Lung (tissue), 11 donors: ENCODE measurements at regions not wholly inside any gene's neighbourhood (a gene's known extent, or its start where the extent isn't known, plus 50 kb on each side); places are given as distances from the start of the nearest gene placed in this dataset.
A peak's percentile ranks its signal among the peaks of the same experiment; 100 is the strongest.

ENCODE experiments used
- ATAC-seq: fragments of 200-7000 bp; cut with Tn5 transposase; one replicate; pipeline ENCODE4 v1.9.1; 2020; ENCODE audit warnings: moderate number of reproducible peaks; ENCODE audit not compliant: insufficient read depth, low FRiP score
- DNase-seq, 3 donors: peaks; one replicate each; pipeline ENCODE4 v3.0.0-alpha.2; 2013 to 2017
- H3K27ac ChIP-seq, 2 donors: one replicate each; pipeline ENCODE4 v1.5.1; 2013; ENCODE audit warnings: mild to moderate bottlenecking in 2 of 2, moderate library complexity in 2 of 2, control low read depth in 1 of 2, inconsistent platforms in 1 of 2, low read depth in 1 of 2, low read length in 1 of 2
- H3K27me3 ChIP-seq, 3 donors: one replicate each; pipeline ENCODE4 v1.5.1; 2013; ENCODE audit warnings: low read length in 2 of 3; ENCODE audit not compliant: control insufficient read depth in 3 of 3, insufficient read depth in 3 of 3
- H3K36me3 ChIP-seq, 4 donors: one replicate each; pipeline ENCODE4 v1.5.1; 2013; ENCODE audit warnings: low read length in 4 of 4, mild to moderate bottlenecking in 1 of 4, moderate library complexity in 1 of 4; ENCODE audit not compliant: control insufficient read depth in 4 of 4, insufficient read depth in 4 of 4
- H3K4me1 ChIP-seq, 5 donors: one replicate each; pipeline ENCODE4 v1.5.1; 2013; ENCODE audit warnings: low read length in 5 of 5, mild to moderate bottlenecking in 2 of 5, moderate library complexity in 1 of 5; ENCODE audit not compliant: control insufficient read depth in 5 of 5, insufficient read depth in 5 of 5
- H3K4me3 ChIP-seq: one replicate; pipeline ENCODE4 v1.5.1; 2013; ENCODE audit warnings: mild to moderate bottlenecking, control low read depth, moderate library complexity
- H3K9ac ChIP-seq, 2 donors: one replicate each; pipeline ENCODE4 v1.5.1; 2013; ENCODE audit warnings: low read length in 2 of 2, control low read depth in 1 of 2; ENCODE audit not compliant: insufficient read depth in 1 of 2
- H3K9me3 ChIP-seq, 4 donors: one replicate each; pipeline ENCODE4 v1.5.1; 2013; ENCODE audit warnings: low read length in 3 of 4, mild to moderate bottlenecking in 1 of 4, moderate library complexity in 1 of 4; ENCODE audit not compliant: control insufficient read depth in 4 of 4, insufficient read depth in 3 of 4
- CTCF ChIP-seq: IDR thresholded peaks from 2 replicates; pipeline ENCODE4 v1.5.1; 2012; ENCODE audit warnings: mild to moderate bottlenecking; ENCODE audit errors: control extremely low read depth, extremely low read depth
- WGBS, 2 donors: extraction: QIAGEN DNeasy Blood & Tissue Kit; methylation state at CpG; one replicate each; pipeline ENCODE4 v1.1.7; 2013; 5-methylcytosine and 5-hydroxymethylcytosine counted together
- donor health status: control.
- donor health status: control.
- donor health status: Bipolar disorder and iron deficiency.
- donor health status: healthy.
- donor health status: DM: yes; HTN: yes; CAD: no.

DNA sequence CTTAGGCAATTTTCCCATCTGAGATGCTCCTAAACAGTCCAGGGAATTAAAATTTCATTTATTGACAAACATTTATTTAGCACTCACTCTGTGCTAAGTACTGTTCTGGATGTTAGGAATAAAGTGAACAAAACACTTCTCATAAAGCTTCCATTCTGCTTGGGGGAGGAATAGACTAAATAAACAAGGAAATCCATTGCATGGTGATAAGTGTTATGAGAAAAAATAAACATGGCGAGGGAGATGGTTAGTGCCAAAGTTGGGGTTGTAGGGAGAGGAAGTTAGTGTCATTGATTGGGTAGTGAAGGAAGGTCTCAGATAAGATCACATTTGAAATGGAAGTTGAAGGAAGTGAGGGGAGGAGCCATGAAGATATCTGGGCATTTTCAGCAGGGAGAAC lies 72.2 kb upstream of the CES5A start:
- no peak overlapping the region for H3K9ac ChIP-seq
- H3K9me3 ChIP-seq: peaks cover 0 to 2% (median 0%) of the 10 kb centered on the region in 4 donors
- no peak for TF ChIP-seq CTCF
- WGBS, 2 donors: 44 to 49% methylated on average over 1 of the region's 1 CpG
- H3K4me3 ChIP-seq: no peak overlapping the region
- H3K4me1 ChIP-seq: peaks cover 0 to 38% (median 14%) of the 10 kb centered on the region in 5 donors
- H3K27me3 ChIP-seq: no peaks in the 10 kb centered on the region
- H3K36me3 ChIP-seq: no peaks in the 10 kb centered on the region
- peak in 2 of 3 donors; percentile 90 to 92 for DNase-seq
- no peak overlapping the region for H3K27ac ChIP-seq
- no peak for ATAC-seq

- WGBS, 2 donors: 39 to 42% methylated on average over 8 of the region's 8 CpGs
- Histone ChIP-seq H3K27me3 (no peaks in the 10 kb centered on the region), H3K4me1 (peaks cover 0 to 38% (median 14%) of the 10 kb centered on the region in 5 donors), H3K9me3 (peaks cover 0 to 2% (median 0%) of the 10 kb centered on the region in 4 donors), H3K36me3 (no peaks in the 10 kb centered on the region), H3K4me3 (no peak overlapping the region), H3K27ac (no peak overlapping the region), H3K9ac (peak overlapping the region in 1 of 2 donors; percentile 64)
- no peak for ATAC-seq
- DNase-seq: peak; percentile 93 to 98 (median 97)
- TF ChIP-seq CTCF: peak; percentile 70
Measured at GRCh38 chr16:55944377-55944802, 69.2 kb upstream of the CES5A start.

DNA sequence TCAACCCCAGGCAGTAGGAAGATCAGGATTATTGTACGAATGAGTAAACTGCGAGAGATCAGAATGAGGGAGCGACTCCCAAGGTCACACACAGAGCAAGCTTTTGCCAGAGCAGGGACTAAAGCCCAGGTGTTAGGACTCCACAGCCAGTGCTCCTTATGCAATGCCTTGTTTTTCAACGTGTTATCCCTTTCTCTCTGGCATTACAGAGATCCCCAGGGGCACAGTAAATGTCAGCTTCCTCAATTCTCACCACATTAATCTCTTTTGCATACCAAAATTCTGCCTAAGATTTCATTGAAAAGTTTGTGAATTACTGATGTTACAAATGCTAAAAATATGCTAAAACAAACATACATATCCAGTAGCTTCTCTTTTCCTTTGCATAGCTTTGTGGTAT lies 68.1 kb upstream of the CES5A start:
- no peak overlapping the region for H3K27ac ChIP-seq
- TF ChIP-seq CTCF: no peak
- 62 to 66% methylated on average over 4 of the region's 4 CpGs for WGBS, 2 donors

DNA sequence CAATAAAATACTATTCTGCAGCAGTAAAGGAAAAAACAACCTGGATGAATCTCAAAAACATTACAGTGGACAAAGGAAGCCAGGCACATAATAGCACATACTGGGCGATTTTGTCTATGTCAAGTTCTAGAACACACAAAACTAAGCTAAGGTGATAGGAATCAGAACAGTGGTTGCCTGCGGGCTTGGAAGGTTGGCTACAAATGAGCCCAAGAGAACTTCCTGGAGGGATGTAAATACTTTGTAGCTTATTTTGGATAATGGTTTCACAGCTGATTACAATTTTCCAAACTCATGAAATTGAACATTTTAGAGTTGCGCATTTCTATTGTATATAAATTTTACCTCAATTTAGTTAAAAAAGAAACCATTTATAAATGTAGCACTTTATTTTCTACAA lies 67.6 kb upstream of the CES5A start:
- H3K27ac ChIP-seq: no peak overlapping the region
- no peak for DNase-seq
- no peaks in the 10 kb centered on the region for H3K27me3 ChIP-seq
- no peak for ATAC-seq
- no peaks in the 10 kb centered on the region for H3K36me3 ChIP-seq
- WGBS, 2 donors: 86 to 91% methylated on average over 3 of the region's 3 CpGs
- no peak for TF ChIP-seq CTCF
- no peak overlapping the region for H3K4me3 ChIP-seq
- no peaks in the 10 kb centered on the region for H3K9me3 ChIP-seq
- H3K9ac ChIP-seq: no peak overlapping the region
- peaks cover 0 to 31% (median 4%) of the 10 kb centered on the region in 5 donors for H3K4me1 ChIP-seq

More for the DNA sequence above, 68.1 kb upstream of the CES5A start:
- no peaks in the 10 kb centered on the region for H3K27me3 ChIP-seq
- H3K36me3 ChIP-seq: no peaks in the 10 kb centered on the region
- H3K9me3 ChIP-seq: no peaks in the 10 kb centered on the region
- no peak overlapping the region for H3K4me3 ChIP-seq
- DNase-seq (no peak), ATAC-seq (no peak)
- no peak overlapping the region for H3K9ac ChIP-seq
- peaks cover 0 to 35% (median 8%) of the 10 kb centered on the region in 5 donors for H3K4me1 ChIP-seq
